NCI-H2081 (cell line): ENCODE measurements at regions not wholly inside any gene's neighbourhood (a gene's known extent, or its start where the extent isn't known, plus 50 kb on each side); places are given as distances from the start of the nearest gene placed in this dataset.
"Not testable (repeated sequence)": the region's sequence is repeated elsewhere in the genome, so short reads cannot be mapped to it uniquely, and the experiment has no call there.

ENCODE experiments used
- DNase-seq, 2 experiments: peaks; one replicate each; lab custom pipeline; 2025; lab: John Stamatoyannopoulos, UW

DNA sequence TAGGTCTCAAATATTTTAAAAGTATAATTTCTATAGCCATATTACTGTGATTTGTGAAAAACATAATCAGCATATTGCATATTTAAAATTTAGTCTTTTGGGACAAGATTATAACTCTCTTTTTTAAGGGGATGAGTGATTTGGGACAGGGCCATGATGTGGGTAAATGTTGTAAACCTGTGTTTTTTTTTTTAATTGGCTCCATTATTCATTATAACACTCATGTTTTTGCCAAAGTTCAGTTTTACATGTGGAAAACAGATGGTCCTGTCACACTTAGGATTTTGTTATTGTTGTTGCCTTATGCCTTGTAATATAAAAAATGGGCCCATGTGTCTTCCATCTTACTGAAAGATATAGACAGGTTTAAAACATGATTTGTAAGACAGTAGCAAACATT is 1413.5 kb upstream of the RAG2 start:
- no peak for DNase-seq

DNA sequence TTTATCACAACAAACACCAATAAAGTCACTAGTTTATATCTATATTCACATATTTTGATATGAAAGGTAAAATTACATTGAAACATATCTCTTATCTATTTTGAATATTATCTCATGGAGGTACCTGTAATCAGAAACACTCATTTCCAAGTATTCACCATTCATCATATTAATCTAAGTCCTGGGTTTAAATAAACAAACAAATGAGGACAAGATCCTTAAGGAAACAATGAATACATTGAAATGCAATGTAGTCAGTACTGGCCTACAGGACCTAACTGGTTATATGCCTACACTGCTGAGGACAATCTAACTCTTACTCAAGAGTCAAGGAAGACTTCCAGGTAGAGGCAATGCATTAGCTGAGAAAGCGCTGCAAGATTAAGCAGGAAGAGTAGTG is 1411.9 kb upstream of the RAG2 start:
- DNase-seq = no peak

DNA sequence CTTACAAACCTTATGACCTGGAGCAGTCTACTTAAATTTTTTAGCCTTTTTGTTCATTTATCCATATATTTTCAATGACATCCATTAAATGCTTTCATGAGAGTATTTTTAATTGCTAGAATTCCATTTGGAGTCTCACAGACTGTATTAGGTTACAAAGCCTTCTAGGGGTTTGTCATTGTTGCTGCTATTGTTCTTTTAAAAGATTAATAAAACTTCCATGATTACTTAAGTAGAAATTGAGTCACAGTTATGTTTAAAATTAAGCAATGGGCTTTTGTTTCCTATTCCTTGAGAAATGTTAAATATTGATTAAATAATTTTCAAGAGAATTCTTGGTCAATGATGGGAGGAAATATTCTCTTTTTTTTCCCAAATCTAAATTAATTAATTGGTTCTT is 1408.4 kb upstream of the RAG2 start:
- DNase-seq = no peak

DNA sequence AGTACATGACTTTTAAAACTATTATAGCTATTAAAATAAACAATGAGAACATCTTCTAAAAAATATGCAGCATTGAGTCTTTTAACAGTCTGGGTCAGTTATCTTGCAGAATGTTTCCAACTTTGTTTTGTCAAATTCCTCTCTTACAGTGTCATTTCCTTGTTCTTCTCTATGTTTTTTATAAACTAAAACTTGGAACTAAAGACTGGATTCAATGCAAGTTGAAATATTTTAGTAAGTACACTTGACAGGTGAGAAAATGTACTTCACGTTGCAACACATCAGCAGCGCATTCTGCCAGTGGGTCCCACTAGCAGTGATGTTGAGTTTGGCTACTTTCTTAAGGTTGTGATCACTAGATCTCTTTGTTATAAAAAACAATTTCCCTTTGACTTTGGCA is 1407.6 kb upstream of the RAG2 start:
- no peak for DNase-seq

DNA sequence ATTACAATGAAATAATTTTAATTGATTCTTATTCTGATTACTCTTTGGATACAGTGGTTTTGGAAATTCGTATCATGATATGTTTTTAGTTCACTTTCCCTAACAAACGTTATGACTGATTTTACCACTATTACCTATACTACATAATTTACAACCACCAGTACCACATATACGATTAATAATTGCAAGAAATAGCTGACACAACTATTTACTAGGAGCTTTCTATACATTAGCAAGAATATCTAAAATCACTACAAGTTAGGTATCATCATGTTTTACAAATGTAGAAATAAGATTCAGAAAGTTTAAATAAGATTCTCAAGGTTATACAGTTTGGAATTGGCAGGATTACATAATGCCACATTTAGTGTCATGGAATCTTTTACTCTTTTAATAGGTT is 1401.1 kb upstream of the RAG2 start:
- DNase-seq = no peak

DNA sequence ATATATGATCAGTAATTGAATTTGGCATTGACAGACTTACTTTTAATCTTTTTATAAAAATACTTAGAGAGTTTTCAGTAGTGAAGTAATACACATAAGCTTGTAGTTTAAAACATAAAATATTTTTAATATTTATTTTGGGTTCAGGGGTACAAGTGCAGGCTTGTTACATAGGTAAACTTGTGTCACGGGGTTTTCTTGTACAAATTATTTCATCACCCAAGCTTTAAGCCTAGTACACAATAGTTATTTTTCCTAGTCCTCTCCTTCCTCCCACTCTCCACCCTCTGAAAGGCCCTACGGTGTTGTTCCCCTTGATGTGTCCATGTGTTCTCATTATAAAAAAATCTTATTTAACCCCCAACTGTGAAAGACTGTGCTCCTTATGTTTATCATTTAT is 1397.8 kb upstream of the RAG2 start:
- DNase-seq = no peak

DNA sequence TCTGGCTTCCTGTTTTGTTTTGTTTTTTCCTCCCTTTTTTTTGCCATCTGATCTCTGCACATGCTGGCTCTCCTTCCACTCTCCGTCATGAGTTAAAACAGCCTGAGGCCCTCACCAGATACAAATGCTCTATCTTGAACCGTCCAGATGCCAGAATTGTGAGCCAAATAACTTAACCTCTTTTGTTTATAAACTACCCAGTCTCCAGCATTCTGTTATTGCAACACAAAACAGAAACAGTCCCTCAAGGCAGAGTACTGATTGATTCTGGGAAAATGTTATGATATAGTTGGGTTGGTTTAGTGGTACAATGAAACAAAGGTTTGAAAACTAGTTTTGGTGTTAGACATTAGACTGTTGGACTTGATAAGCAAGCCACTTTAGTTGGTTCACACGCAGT is 1390.0 kb upstream of the RAG2 start:
- no peak for DNase-seq

DNA sequence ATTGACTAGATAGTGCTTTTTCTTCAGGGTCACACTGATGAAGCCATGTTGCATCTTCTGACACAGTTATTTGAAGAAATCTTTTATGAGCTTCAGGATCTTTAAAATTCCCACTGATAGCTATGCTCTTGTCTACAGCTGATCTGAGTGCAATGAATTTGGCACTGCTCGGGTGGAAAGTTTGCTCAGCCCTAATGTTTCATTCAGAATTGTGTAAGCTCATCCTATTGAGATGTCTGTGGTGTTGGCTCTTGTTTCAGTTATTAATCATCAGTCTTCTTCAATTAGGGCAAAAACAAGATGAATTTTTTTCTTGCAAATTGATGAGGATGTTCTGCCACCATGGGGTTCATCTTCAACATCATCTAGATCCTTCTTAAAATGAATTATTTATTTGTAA is 1387.0 kb upstream of the RAG2 start:
- DNase-seq = no peak

DNA sequence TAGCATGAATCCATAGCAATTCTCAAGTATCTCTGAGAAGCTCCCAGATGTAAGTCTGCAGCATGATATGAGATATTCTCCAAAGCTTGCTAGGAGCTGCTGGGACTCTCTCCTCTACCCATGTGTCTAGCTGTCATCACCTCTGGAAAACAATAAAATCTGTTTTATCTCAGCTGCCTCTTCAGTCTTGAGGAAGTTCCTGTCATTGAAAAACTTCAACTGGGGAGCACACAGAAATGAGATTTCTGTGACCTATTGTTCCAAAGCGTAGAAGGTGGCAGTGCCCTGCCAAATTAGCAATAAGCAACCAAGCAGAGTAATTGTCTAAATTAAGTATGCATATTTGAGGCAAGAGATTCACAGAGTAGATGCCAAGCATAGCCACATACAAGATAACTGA is 1380.6 kb upstream of the RAG2 start:
- no peak for DNase-seq

DNA sequence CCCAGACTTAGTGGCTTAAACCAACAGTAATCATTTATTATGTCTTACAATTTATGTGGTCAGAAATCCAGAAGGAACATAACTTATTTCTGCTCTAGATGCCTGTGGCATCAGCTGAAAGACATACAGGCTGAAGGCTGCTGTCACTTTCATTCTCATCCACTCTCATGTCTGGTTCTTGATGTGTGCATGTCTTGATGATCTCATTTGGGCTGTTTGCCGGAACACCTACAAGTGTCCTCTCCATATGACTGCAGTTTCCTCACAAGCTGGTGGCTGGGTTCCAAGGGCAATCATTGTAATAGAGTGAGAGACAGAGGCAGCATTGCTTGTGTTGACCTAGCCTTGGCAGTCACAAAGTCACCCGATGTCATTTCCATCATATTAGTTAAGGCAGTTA is 1375.9 kb upstream of the RAG2 start:
- no peak for DNase-seq

DNA sequence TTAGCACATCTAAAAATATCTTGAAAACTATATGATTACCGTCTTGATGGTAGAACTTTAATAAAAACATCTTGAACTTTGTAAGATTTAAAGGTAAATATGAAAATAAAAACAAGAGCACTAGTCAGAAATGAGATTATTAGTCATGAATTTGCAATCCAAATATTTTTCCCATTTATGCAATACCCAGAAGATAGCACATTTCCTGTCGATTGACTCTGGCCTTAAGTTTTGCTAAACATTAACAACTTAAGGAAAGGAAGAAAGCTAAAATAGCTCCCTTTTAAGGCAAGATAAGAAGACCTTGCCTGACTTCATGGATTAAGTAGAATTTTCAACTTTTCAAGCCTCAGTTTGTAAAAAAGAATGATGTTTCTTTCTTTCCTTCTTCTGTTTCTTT is 1374.7 kb upstream of the RAG2 start:
- DNase-seq = no peak

DNA sequence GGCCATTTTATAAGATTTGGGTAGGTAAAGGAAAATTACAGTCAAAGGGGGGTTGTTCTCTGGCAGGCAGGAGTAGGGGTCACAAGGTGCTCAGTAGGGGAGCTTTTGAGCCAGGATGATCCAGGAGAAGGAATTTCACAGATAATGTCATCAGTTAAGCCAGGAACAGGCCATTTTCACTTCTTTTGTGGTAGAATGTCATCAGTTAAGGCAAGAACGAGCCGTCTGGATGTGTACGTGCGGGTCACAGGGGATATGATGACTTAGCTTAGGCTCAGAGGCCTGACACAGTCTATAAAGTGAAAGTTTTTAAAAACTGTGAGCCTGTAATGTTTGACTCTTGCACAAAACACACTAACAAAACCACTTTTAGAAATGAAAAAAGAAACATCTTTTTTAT is 1371.3 kb upstream of the RAG2 start:
- DNase-seq = not testable (repeated sequence)

DNA sequence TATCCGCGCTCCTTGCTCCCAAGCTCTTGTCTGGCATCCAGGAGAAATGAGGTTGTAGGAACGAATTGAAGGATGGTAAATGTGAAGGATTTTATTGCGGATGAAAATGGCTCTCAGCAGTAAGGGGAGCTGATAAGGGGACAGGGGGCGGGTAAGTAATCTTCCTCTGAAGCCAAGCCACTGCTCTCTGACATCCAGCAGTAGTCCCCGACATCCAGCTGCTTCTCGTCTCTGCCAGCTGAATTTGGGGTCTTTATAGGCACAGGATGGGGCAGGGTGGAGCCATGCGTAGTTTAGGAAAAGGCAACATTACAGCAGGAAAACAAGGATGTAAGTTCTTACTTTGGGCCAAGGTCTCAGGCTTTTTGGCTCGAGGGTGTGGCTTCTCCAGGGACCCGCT is 1370.1 kb upstream of the RAG2 start:
- DNase-seq = no peak

DNA sequence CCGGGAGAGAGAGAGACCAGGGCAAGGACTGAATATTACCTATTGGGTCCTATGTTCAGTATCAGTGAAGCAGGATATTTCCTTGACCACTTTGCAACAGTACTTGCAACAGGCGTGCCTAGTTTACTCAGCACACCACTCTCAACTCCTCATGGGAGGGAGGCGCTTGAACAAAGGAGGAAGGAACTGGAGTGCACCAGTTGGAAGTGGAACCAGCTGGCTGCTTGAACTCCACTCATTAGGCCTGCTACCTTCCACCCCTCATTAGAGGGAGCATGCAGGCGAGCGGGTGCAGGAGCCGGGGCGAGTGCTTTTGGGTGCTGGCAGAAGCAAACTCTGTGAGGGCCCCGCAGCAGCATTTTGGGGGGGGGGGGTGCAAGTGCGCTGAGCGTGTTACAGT is 1369.6 kb upstream of the RAG2 start:
- DNase-seq = no peak

DNA sequence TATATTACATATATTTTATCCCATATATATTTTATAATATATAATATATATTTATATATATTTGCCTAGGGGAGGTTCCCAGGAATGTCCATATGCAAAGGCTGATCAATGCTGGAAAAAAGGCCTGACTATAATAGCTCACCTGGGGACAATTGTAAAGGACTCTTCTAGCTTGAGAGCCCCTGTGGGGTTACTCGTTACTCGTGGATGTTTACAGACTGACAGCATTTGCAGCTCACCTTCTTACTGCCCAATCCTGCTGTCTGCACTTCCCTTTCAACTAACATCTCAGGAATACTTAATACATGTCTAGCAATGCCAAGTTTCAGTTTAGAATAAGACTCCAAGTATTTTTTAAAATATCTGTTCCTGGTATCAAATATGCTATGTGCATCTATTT is 1365.4 kb upstream of the RAG2 start:
- DNase-seq = peak in 1 of 2 experiments; percentile 3

DNA sequence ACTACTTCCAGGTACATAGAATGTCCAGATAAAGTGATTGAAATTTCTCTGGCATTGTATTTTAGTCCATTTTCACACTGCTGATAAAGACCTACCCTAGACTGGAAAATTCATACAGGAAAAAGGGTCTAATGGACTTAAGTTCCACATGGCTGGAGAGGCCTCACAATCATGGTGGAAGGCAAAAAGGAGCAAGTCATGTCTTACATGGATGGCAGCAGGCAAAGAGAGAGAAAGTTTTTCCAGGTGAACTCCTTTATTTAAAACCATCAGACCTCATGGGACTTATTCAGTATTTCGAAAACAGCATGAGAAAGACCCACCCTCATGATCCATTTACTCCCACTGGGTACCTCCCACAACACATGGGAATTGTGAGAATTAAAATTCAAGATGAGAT is 1359.7 kb upstream of the RAG2 start:
- no peak for DNase-seq

DNA sequence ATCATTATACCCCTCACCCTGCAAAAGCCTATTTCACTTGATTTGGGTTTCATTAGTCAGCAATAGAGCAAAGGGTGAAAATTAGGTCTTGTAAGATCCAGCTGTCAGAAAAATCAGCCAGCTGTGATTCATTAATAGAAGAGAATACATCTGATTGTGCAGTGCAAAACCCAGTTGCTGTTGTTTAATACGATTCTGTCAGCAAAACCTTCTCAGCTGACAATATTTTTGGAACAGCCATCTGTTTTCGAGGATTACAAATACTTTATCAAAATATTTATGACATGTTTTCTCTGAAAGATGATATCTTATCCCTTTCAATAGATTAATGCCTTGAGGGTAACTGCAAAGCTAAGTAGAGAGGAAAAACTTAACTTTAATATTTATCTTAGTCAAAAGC is 1354.0 kb upstream of the RAG2 start:
- no peak for DNase-seq

DNA sequence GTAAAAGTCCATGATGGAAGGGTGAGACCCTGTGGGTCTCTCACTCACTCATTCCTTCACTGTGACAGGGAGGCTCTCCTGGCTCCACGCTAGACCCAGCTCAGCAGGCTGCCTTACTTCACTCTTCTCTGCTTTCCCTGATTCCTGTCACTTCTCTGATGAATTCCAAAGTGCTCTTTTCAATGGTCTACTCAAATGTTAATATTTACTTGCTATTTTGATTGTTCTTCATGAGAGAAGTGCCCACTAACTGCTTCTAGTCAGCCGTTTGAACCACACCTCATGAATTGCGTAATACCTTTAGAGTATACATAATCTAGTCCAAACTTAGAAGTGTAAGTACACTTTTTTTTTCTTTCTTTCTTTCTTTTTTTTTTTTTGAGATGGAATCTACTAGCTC is 1350.2 kb upstream of the RAG2 start:
- no peak for DNase-seq

DNA sequence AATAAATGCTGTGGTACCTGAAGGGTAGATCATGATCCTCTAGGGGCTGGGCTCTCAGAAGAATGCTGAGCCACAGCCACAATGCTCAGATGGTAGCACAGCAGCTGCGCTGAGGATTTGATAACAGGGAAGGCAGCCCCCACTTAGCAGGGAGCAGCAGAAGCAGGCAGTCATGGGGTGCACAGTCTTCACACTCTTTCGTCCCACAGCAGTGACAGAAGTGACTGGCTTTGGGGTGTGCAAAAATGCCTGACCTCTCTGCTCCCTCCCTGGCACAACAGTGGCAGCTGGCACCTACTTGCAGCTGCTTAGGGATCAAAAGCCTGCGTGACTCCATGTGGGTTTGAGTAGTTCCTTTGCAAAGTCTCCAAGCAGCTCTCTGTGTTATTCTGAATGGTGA is 1349.8 kb upstream of the RAG2 start:
- DNase-seq = no peak

DNA sequence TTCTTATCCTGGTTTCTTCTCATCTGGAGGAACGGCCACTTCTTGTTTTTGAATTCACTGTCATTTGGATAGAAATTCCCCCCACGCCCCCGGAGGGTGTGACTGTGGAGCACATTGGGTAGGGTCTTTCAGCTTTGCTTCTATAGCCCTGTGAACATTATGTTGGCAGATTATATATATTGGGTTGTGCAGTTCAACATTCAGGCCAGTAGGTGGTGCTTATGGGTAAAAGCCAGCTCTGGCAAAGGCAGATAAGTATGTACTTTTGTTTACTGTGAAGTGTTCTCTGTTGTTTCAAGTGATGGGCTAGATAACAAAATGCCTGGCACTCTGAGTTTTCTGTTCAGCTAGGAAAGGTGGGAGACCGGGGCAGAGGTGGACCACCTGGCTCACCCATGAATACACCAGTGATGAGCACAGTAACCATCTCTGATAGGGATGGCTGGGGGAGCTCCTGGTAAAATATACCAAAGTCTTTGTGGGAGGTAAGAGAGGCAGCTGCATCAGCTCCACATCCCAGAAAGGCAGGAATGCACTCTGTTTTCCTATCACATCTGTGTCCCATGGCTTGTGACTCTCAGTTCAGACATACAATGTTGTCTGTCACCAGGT is 1348.2 kb upstream of the RAG2 start:
- peak; percentile 3 to 9 for DNase-seq

DNA sequence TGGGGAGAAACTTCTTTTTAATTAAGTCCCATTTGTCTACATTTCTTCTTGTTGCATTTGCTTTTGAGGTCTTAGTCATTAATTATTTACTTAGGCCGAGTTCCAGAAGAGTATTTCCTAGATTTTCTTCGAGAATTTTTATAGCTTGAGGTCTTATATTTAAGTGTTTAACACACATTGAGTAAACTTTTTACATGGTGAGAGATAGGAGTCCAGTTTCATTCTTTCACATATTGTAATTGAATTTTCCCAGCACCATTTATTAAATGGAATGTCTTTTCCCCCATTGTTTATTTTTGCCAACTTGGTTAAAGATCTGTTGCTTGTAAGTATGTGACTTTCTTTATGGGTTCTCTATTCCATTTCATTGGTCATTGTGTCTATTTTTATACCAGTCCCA is 1344.0 kb upstream of the RAG2 start:
- DNase-seq = no peak

DNA sequence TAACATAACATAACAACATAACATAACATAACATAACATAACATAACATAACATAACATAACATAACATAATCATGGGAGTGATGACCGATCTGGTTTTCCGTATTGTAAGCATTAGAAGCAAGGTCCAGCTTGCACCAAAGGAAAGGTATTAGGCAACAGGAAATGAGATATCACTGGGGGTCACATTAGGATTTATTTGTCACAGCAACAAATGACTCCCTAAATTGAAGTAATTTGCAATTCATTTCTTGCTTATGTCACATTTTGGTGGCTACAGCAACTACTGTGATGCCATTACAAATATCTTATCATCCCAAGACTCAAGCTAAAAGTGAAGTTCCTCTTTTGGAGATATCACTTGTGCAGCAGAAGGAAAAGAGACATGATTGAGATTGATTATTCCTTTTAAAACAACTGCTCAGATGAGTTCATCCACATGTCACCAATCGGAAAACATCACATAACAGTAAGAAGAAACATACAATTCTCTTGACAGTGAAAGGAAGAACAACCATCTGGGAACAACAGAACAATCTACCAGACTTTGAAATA is 1331.1 kb upstream of the RAG2 start:
- DNase-seq = no peak

DNA sequence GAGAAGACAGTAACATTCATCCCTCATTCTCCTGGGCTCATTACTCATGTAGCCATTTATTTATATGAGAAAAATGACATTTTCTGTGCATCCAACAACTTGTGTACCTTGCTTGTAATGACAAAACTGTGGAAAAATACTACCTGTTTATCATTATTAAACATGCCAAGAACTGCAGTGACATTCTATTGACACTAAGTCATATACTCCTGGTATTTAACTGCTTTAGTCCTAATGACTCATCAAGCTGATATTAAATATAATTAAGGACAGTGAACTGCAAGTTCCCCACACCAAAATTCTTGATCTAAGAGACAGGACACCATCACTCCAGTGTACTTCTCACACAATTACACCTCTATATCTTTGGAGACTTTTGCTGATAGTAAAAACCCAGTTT is 1328.7 kb upstream of the RAG2 start:
- DNase-seq = no peak

DNA sequence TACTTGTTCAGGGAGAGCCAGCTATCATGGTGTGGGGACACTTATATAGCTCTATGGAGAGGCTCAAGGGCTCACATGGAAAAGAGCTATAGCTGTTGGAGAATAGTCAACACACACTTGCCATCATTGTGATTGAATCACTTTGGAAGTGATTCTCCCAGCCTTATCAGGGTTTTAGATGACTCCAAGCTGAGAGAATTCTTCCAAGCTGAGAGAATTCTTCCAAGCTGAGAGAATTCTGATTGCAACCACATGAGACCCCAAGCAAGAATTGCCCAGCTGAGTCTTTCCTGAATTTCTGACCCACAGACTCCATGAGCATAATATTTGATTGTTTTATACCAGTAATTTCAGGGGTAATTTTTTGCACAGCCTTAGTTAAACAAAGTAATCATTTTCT is 1318.3 kb upstream of the RAG2 start:
- DNase-seq = no peak

DNA sequence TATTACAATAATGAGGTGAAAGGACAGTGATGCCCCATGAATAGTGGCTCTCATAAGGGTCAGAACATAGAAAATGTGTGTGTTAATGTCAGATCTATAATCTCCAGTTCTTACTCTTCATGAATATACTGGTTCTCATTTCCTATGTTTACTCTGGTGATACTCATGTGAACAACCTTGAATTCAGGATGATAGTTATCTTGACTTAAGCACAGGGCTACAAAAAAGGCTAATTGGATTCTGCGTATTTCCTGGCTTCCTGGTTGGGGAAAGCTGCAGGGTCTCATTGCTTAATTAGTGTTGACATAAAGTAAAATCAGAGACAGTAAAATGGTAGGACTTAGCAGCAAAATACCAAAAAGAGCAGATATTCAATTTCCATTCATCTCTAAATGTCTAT is 1316.8 kb upstream of the RAG2 start:
- peak in 1 of 2 experiments; percentile 9 for DNase-seq
